Stimulated activated CD4-positive, alpha-beta T cell treated with anti-CD3 and anti-CD28 coated beads, Interleukin-2, amount 100 ng/mL, for 4 hours (primary cell): ENCODE measurements at regions not wholly inside any gene's neighbourhood (a gene's known extent, or its start where the extent isn't known, plus 50 kb on each side); places are given as distances from the start of the nearest gene placed in this dataset.

Experiments used
- DNase-seq: peaks from one replicate; pipeline ENCODE4 v3.0.0-alpha.2; 2020; ENCODE audit warnings: low read depth

DNA sequence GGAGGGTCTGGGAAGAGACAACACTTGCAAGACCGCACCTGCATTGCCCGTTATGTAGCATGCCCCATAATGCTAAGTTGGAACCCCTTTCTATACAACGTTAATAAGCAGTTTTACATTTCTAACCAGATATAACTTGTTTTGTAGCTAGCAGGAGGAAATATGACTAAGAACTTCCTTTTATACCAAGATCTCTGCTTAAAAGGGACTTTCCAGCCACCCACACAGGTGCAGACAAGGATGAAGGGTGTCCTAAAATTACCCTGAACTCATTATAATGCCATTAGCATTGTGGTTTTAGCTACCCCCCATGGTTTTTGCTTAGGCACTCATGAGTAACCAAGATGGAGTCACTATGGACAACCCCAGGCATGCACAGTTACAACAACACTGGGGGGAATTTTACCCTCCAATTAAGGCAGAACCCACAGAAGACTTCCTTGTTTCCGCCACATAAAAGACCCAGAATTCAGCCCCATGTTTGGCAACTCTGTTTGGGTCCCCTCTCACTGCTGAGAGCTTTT is 362.8 kb downstream of the CBLN2 start:
- no peak for DNase-seq

DNA sequence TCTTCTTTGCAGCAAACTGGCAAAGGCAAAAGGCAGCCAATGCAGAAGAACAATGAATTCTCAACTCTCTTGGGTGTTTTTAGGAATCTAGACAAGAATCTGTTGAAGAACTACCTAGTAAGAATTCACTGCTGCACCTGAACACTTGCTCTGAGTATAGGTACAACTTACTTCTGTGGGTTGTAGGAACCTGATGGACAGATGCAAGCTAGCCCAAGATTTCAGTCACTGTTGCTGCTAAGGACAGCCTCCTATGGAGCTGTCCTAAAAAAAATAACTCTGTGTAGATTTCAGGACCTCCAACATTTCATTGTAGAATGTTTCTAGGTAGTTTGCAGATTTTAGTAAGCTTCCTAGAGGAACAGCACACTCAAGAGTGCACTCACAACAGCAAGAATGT is 363.5 kb downstream of the CBLN2 start:
- DNase-seq, result no peak

DNA sequence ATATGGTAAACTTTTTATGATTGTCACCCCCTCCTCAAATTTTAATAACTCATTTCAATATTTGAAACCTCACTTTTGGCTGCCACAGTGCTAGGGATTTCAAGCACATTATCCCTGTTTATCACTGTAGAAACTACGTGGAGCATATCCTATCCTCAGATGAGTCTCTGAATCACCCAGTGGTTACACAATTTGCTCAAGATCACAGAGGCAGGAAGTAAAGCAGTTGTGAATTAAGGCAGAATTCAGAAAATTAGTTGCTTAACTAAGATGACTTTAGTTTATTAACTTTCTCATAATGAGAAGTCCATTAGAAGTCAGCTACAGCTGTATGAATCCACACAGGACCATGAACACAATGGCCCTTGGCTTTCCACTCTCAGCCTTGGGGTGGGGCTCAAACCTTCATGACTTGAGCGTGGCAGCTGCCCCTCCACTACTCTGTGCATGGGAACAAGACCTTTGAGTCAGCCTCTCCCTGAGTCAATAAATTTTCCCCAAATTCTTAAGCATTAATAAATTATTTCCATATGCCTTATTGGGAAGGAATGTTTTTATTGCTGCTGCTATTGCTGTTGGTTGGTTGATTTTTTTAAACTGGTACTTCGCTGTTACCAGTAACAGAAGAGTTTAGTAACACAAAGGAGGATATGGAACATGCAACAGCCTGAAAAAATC is 369.0 kb downstream of the CBLN2 start:
- no peak for DNase-seq

DNA sequence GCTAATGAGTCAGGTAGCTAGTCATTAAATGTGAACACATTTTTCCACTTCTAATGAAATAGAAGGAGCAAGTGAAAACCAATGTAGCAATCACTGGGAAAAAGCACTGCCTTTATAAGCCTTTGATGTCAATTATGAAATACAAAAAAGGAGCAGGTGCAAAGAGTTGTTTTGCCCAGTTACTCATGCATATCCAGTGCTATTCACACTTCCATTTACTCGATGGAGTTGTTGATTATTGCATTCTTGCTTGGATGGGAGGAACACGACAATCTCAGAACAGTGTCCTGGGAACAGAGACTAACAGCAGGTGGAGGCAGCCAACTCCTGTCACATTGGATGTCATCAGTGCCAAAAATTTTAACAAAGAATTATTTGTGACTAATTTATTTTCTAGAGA is 372.5 kb downstream of the CBLN2 start:
- DNase-seq, result no peak

DNA sequence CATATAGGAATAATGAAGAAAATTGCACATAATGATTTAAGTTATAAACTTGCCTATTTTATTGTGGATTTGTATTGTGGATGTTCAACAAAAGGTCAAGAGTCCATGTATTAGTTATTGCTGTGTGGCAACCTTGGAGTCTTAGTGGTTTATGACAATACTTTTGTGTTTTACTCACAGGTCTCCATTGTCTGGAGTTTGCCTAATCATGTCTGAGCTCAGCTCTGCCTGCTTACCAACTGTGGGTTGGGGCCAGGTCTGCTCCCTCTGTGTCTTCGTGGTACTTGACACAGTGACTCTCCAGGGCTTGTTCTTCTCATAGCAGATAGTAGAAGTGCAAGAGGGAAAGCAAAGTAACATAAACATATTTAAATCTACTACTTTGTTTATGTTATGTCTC is 382.5 kb downstream of the CBLN2 start:
- no peak for DNase-seq

DNA sequence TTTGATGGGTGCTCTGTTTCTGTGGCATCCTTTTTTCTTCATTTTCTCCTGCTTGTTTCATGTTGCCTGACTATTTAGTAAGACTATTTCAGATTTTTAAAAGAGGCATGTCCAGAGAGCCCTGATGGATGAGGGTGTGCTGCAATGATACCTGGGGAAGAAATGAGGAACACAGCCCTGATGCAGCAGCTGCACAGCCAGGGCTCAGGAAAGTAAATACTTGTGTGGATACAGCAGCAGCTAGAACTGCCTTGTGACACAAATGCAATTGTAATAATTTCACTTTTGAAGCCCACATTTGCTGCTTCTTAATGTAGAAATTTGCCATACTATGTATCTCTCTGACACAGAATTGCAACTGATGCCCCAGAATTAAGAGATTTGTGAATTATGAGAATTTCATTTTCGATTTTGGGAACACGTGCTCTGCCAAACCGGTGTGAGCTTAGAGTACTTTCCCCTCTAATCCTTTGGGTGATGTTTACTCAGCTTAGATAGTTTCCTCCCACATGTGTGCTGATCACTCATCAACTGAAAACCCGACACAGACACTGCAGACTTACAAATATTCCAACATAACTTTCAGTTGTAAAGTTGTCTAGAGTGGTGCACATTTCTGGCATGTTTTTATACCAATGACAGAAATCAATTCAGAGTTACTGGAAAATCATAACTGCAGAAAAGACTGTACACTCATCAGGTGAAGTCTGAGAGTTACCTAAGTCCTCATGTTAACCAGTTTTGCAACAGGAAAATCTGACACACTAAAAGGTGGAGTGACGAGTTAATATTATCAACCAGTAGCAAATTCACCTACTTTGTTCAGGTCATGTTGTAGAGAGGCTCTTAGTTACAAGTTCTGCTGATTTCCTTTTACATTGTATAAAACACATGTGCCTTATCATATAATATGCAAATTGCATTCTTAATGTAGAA is 383.4 kb downstream of the CBLN2 start:
- no peak for DNase-seq

DNA sequence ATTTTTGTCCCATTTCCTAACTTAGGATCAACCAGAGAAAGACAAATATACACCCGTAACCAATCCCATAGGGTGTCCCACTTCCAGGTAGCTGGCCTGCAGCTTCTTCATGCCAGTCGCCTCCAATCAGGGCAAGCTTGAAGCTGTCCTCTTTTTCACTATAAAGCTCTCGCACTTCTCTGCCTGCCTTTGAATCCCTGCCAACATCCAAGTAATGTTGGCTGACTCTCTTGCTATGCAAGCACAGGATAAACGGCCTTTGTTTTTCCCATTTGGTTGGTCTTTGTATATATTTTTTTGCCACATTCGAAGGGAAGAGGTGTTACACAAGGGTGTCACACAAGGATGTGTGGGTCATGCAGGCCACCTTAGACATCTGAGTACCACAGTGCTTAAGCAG is 388.8 kb downstream of the CBLN2 start:
- no peak for DNase-seq

DNA sequence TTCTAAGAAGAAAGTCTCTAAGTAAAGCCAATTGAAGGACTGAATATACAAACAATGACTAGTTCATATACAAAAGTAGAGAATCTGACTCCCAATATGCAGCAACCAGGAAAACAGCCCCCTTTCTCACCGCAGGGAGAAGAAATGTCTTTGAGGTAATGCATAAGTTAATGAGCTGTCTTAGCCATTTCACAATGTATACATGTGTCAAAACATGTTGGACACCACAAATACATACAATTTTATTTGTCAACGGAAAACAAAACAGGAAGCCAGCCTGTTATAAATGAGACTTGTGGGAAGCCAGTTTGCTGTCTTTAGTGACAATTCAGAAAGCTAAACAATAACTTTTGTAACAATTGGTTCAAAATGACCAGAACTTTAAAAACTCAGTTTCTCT is 389.2 kb downstream of the CBLN2 start:
- no peak for DNase-seq

DNA sequence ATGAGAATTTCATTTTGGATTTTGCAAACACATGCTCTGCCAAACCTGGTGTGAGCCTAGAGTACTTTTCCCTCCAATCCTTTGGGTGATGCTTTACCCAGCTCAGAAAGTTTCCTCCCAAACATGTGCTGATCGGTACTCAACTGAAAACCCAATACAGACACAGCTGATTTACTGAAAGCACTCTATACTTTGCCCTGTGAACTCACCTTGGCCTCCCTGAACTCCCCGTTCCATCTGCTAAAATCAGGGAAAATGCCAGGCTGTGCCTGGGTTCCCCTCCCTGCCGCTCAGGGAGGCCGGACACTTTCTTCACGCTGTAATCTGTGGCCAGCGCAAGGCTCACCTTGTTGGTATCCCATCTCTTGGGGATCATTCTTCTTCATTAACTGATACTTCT is 391.2 kb downstream of the CBLN2 start:
- no peak for DNase-seq

DNA sequence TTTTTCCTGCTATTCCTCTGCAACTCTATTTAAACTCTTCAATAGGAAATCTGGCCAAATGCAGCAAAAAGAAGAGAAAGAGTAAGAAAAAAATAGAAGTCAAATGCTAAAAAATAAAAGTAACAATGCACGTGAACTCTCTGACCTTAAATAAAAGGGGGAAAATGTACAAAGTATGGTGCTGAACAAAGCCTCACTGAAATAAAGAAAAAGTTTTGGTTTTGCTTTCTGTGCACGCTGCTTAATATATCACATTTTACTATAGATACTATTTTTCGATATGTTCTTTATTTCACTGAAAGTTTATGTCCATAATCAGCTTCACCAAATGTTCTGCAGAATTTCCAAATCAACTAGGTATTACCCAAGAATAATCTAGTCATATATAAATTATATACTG is 396.3 kb downstream of the CBLN2 start:
- DNase-seq, result no peak

DNA sequence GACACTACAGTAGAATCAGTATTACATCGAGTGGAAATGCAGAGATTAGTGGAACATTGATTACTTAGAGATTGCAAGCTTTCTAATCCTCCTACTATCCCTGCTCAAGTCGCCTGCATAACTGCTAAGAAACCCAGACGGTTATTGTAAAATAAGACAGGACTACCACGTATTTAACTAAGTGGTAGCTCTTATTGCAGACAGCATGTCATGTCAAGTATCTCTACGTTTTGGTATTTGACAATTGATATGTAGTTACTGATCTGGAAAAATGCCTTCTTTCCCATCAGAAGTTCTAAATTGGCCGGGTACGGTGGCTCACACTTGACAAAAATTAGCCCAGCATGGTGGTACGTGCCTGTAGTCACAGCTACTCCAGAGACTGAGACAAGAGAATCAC is 404.1 kb downstream of the CBLN2 start:
- DNase-seq, result no peak

DNA sequence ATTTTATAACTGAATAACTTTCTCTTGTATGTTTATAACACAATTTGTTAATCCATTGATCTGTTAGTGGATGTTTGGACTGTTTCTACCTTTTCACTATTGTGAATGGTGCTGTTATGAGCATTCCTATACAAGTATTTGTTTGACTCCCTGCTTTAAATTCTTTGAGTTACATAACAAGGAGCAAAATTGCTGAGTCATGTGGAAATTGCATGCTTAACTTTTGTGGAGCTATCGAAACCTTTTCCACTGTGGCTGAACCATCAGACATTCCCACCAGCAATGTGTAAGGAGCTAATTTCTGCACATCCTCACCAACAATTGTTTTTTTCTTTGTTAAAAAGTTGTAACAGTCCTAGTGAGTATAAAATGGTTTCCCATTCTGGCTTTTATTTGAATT is 415.5 kb downstream of the CBLN2 start:
- no peak for DNase-seq

DNA sequence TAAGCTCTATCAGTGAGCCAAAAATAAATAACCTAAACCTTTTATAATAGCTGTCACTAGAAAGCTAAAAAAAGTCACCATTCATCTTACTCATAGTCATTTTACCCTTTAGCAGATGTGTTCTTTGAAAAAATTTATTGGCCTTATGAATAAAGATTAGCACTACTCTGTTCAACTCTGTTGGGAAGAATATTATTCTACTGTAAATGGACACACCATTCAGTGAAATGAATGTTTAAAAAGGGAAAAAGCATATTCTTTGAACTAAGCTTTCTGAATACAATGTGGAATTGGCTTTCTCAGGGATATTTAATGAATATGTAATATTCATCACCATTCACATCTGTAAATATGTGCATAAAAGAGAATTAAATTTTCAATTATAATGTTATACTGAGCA is 422.0 kb downstream of the CBLN2 start:
- DNase-seq, result no peak

DNA sequence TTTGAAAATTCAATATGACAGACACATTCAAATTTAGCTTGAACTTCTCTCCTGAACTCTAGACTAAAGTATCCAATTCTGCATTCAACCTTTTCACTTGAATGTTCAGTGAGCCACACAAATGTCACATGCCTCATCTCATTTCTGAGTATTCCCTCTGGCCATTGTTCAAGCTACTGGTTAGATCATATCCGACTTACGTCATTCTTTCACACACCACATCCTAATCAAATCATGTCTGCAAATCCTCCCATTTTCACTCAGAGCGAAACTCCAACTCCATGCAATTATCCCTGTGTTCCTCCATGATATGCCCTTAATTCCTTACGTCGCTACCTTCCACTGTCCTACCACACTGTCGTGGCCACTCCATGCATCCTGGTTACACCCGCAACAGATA is 425.1 kb downstream of the CBLN2 start:
- DNase-seq, result no peak

DNA sequence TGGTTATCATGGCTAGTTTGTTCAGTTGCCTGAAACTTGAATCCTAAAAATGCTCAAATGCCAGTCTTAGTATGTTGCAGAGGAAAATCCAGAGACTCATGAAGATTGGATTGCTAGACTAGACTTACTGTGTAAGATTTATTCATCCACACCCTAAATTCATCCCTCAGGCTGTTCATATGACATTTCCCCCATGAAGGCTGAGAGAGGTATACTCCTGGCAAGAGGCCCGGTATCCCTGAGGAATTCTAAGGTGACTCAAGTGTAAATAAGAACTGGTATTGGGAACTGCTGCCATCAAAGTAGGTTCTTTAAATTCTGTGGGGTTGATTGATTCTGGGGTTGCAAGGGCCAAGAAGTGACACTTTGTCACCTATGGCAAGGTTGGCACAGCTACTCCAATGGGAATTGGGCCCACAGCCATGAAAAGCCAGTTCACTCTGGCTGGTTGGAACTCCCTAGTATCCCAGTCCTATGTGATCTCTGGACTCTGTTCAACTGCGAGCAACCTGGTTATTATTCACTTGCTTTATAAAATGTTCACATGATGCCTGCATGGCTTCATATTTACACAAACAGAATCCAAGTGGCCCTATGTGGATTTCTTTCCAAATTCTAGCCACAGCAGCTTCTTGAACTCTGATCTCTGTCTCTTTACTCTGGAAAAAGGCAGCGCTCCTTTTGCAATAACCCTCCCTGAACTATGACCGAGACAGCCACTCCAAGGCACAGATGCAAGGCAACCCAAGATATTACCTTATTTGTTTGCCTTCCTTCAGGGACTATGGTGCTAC is 429.1 kb downstream of the CBLN2 start:
- no peak for DNase-seq

DNA sequence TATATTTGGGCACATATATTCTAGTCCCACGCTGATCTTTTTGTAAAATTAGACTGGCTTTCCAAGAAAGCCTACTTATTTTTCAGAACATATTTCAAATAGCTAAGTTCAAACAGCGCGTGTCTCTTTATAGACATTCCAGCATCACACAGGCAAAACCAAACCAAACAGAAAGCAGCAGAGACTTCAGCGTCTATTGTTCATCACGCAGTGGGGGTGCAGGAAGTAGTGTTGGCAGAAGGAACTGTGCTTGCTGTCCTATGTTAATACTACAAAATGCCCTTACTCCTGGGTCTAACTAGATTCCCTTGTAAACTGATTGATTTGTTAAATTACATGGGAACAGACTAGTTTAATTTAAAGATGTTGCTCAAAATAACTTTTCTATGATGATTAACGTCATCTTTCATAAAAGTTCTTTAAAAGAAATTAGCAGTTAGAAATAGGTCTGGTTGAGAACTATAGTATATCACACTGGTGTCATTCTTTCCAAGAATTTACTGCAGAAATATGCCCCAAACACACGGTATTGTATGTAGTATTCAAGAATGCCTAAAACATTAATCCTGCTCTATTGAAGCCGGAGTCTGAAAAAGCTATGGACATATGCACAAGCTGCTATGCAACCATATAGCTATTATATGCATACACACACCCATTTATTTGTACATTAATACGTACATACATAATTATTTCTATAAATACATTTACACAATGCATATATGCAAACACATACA is 436.3 kb downstream of the CBLN2 start:
- DNase-seq, result no peak

DNA sequence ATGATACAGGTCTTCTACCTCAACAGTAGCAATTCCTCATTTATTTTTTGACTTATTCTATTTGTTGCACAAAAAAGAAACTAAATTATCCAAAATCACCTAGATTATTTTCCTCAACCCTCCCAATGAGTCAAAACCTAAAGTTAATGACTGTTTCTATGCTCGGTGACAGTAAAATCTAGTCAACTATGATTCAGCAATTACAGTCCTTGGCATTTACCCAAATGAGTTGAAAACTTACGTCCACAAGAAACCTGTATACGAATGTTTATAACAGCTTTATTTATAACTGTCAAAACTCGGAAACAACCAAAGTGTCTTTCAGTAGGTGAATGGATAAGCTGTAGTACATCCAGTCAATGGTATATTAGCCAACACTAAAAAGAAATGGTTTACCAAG is 439.3 kb downstream of the CBLN2 start:
- DNase-seq, result no peak

DNA sequence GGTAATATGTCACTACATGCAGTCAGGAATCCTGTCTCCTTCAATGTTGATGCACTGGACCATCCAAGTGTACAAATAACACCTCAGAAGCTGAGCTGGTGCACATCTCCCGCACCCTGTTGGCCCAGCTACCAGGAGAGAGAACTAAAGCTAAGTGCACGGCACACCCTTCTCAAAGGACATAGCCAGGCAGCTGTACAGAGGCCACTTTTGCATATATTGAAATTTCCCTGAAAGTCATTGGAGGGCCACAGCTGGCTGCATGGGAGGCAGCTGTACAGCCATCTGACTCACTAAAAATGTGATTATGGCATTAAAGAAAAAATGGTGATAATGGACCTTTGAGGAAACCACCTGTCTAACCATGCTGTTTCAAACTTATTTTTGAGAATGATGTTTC is 441.7 kb downstream of the CBLN2 start:
- DNase-seq, result no peak

DNA sequence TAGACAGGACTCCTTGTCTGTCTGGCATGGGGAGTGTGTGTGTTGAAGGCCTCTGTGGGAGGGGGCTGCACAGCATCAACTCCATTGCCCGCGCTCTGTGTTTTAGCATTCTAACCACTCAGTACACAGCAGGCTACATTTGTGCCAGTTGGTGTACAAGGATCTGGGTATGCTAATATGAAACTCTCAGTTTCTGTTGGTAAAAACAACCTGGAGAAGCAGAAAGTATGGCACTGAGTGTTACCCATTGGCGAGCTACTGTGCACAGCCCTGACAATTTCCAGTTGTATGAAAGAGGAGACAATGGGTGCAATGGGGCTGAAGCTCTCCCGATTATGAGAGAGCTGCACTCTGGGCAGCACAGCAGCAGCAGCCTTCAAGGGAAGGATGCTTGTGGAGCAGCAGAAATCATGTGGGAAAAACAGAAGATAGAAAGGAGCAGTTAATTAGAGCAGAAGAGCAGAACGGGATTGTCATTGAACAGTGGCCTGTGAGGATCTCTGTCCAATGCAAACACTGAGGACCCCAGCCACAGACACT is 443.6 kb downstream of the CBLN2 start:
- DNase-seq, result no peak

DNA sequence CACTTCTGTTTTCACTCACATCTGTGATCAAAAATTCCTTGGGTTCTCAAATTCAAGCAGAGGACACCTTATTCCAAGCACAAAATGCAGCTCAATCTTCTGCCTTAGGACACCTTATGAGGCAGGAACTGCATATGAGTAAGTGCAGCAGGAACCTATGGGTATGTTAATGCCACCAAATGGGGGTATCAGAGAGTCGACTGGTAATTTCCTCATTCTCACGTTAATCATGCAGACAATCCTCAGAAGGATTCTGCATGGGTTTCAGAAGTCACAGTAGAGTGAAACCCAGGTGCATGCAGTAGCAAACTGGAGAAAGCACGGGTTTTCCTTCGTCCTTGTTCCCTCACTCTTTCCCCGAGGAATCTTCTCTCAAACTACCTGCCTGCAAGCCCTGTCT is 452.8 kb downstream of the CBLN2 start:
- no peak for DNase-seq

DNA sequence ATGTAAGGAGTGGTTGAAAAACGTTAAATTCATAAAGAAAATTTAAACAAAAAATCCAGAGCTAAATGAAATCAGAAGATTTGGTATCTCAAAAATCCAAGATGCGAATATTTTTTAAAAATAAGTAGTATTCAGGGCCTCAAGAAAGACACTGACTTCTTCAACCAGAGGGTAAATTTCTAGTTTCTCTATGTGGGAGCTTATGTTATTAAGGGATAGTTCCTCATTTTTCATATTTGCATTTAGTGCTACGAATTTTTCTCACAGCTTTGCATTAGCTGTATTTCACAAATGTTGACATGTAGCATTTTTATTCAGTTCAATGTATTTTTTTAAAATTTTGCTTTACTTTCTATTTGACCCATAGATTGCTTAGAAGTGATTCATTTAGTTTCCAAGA is 454.7 kb downstream of the CBLN2 start:
- no peak for DNase-seq

DNA sequence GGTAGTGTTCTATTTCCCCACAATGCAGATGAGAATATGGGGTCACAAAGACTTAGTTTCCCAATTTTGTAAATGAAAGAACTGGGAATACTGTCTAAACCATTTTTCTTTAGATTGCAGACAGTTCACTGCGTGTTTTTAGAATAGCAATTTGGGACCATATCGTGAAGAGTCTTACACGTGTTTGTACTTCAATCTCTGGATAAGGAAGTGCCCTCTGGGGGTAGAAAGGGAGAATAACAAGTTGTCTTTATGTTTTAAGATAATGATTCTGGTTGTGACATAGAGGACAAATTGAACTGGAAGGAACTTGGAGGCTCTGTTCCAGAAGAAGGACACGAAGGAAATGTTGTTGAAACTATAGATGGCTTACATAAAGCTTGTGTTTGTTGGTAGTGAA is 457.7 kb downstream of the CBLN2 start:
- no peak for DNase-seq
